Heart right ventricle (tissue), 16 donors: ENCODE measurements at regions not wholly inside any gene's neighbourhood (a gene's known extent, or its start where the extent isn't known, plus 50 kb on each side); places are given as distances from the start of the nearest gene placed in this dataset.

Experiments
- ATAC-seq, 8 donors: fragments of 200-7000 bp; cut with Tn5 transposase; one replicate each; pipeline ENCODE4 v1.9.1; 2020; ENCODE audit warnings: mild to moderate bottlenecking in 8 of 8, moderate library complexity in 8 of 8, moderate number of reproducible peaks in 1 of 8
- DNase-seq, 2 donors: peaks; one replicate each; pipeline ENCODE4 v3.0.0-alpha.2; 2020
- H3K27ac ChIP-seq, 10 donors: fragments of 200-600 bp; sonication (generic) in 2 of 10; one replicate each; pipeline versions ENCODE4 v1.5.0 to v1.8.0; 2020 to 2022; ENCODE audit warnings: mild to moderate bottlenecking in 3 of 10
- H3K27me3 ChIP-seq, 7 donors: fragments of 200-600 bp; one replicate each; pipeline ENCODE4 v1.8.0; 2021 to 2022; ENCODE audit warnings: mild to moderate bottlenecking in 2 of 7
- H3K36me3 ChIP-seq, 9 donors: fragments of 200-600 bp; sonication (generic) in 1 of 9; one replicate each; pipeline versions ENCODE4 v1.5.0 to v1.8.0; 2020 to 2022; ENCODE audit warnings: mild to moderate bottlenecking in 2 of 9
- H3K4me1 ChIP-seq, 9 donors: fragments of 200-600 bp; sonication (generic) in 1 of 9; one replicate each; pipeline versions ENCODE4 v1.5.0 to v1.8.0; 2020 to 2022; ENCODE audit warnings: mild to moderate bottlenecking in 4 of 9
- H3K4me3 ChIP-seq, 10 donors: fragments of 200-600 bp; sonication (generic) in 2 of 10; one replicate each; pipeline versions ENCODE4 v1.5.0 to v1.8.0; 2020 to 2022; ENCODE audit warnings: mild to moderate bottlenecking in 7 of 10, moderate library complexity in 2 of 10
- H3K9me3 ChIP-seq, 11 donors: fragments of 200-600 bp in 10 of 11; sonication (generic) in 2 of 11; one replicate each; pipeline versions ENCODE4 v1.5.0 to v1.8.0; 2013 to 2022; ENCODE audit warnings: mild to moderate bottlenecking in 2 of 11, control low read depth in 1 of 11, moderate library complexity in 1 of 11
- WGBS, 2 donors: extraction: QIAGEN DNeasy Blood & Tissue Kit; methylation state at CpG; one replicate each; pipeline ENCODE4 v1.1.7; 2013; ENCODE audit warnings: inconsistent platforms in 1 of 2; 5-methylcytosine and 5-hydroxymethylcytosine counted together
- intact Hi-C, 10 donors: fragments of 100-400 bp; cut with DNase I; formaldehyde crosslinking; loops; one replicate each; pipeline versions ENCODE4 v1.11.1 to v1.14.2; 2022
- TF ChIP-seq, protein P1 (sequence below), 9 donors: fragments of 200-600 bp; sonication (generic) in 2 of 9; IDR thresholded peaks; one replicate each; pipeline versions ENCODE4 v1.5.0 to v1.8.0; 2021 to 2022; ENCODE audit warnings: antibody characterized with exemption in 9 of 9, mild to moderate bottlenecking in 5 of 9, moderate library complexity in 1 of 9
- donor health status: Arrhythmogenic right ventricular cardiomyopathy.
- donor health status: ischemic (EF 13 %, LVEDD 7.1; RV severe dilation, severe dysfunction).
- donor health status: healthy with polysubstance abuse.
- donor health status: DM: no; HTN: yes; CAD: no.
- donor health status: DM: no; HTN: no; CAD: no.
- donor health status: ischemic (EF 25% LVEDD 6.9; RV normal size, moderate dysfunction).
- donor health status: ischemic (EF 25% LVEDD 5.7; RV mildly dilated, moderate dysfunction).
- donor health status: healthy.
- donor health status: DM: yes; HTN: yes; CAD: no.
- donor health status: Ischemic cardiomyopathy.
- donor health status: ischemic (EF 35%, LVEDD 5.7; RV mildly dilated, moderate dysfunction).
- donor health status: nonischemic (EF 11% LVEDD 7.7; RV severe dilation, severe dysfunction).
- donor health status: DM: yes; HTN: yes; CAD: no.
- donor health status: PGD.
- donor health status: ischemic (EF 29% LVEDD 5.4; RV normal size, mild dysfunction).
- donor health status: nonischemic (EF 23%, LVEDD 6.1; RV moderate dilation, normal function).

DNA sequence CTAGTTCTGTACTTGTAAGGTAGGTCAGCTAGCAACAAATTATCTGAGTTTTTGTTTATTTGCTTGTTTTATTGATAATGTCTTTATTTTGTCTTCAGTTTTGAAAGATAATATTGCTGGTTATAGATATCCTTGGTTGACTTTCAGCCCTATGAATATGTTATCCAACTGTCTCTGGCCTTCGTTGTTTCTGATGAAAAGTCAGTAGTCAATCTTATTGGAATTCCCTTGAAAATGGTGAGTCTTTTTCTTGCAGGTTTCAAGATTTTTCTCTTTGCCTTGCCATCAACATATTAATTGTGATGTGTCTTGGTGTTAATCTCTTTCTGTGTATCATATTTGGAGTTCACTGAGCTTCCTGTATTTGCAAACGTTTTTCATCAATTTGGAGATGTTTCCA, 113.1 kb upstream of the NEIL3 start:
- no peak for ATAC-seq
- no peak overlapping the region for H3K27ac ChIP-seq
- no peak for DNase-seq
- no peaks in the 10 kb centered on the region for H3K4me1 ChIP-seq
- TF ChIP-seq, protein P1, sequence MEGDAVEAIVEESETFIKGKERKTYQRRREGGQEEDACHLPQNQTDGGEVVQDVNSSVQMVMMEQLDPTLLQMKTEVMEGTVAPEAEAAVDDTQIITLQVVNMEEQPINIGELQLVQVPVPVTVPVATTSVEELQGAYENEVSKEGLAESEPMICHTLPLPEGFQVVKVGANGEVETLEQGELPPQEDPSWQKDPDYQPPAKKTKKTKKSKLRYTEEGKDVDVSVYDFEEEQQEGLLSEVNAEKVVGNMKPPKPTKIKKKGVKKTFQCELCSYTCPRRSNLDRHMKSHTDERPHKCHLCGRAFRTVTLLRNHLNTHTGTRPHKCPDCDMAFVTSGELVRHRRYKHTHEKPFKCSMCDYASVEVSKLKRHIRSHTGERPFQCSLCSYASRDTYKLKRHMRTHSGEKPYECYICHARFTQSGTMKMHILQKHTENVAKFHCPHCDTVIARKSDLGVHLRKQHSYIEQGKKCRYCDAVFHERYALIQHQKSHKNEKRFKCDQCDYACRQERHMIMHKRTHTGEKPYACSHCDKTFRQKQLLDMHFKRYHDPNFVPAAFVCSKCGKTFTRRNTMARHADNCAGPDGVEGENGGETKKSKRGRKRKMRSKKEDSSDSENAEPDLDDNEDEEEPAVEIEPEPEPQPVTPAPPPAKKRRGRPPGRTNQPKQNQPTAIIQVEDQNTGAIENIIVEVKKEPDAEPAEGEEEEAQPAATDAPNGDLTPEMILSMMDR (IDR thresholded peaks at IDR 0.05) = no peak
- H3K4me3 ChIP-seq = no peak overlapping the region
- H3K27me3 ChIP-seq = no peaks in the 10 kb centered on the region
- WGBS, 2 donors = 68 to 69% methylated on average over 2 of the region's 2 CpGs
- H3K9me3 ChIP-seq = peaks cover 0 to 21% (median 5%) of the 10 kb centered on the region in 11 donors
- intact Hi-C loops = no loop called here
- H3K36me3 ChIP-seq = no peaks in the 10 kb centered on the region

GRCh38 chr4:177201614-177202013, 108.1 kb upstream of the NEIL3 start:
- WGBS, 2 donors = 64 to 72% methylated on average over 1 of the region's 1 CpG
- H3K36me3 ChIP-seq = no peaks in the 10 kb centered on the region
- ATAC-seq (no peak), DNase-seq (no peak)
- no peaks in the 10 kb centered on the region for H3K27me3 ChIP-seq
- TF ChIP-seq, protein P1 (IDR thresholded peaks at IDR 0.05) = no peak
- H3K9me3 ChIP-seq = peaks cover 0 to 29% (median 5%) of the 10 kb centered on the region in 11 donors
- no peaks in the 10 kb centered on the region for H3K4me1 ChIP-seq
- intact Hi-C loops = no loop called here
- H3K27ac ChIP-seq = no peak overlapping the region
- no peak overlapping the region for H3K4me3 ChIP-seq

- TF ChIP-seq, protein P1 (IDR thresholded peaks at IDR 0.05) = no peak
- 38 to 43% methylated on average over 2 of the region's 2 CpGs for WGBS, 2 donors
- peaks cover 0 to 19% (median 3%) of the 10 kb centered on the region in 11 donors for H3K9me3 ChIP-seq
- no peak for DNase-seq
- H3K4me1 ChIP-seq = no peaks in the 10 kb centered on the region
- no peaks in the 10 kb centered on the region for H3K36me3 ChIP-seq
- intact Hi-C loops = no loop called here
- no peak overlapping the region for H3K27ac ChIP-seq
- H3K27me3 ChIP-seq = no peaks in the 10 kb centered on the region
- H3K4me3 ChIP-seq = no peak overlapping the region
- no peak for ATAC-seq
Observed at GRCh38 chr4:177204126-177204525, 105.5 kb upstream of the NEIL3 start.

- TF ChIP-seq, protein P1 (IDR thresholded peaks at IDR 0.05) = no peak
- H3K27ac ChIP-seq = no peak overlapping the region
- ATAC-seq = no peak
- H3K27me3 ChIP-seq = no peaks in the 10 kb centered on the region
- H3K4me1 ChIP-seq = no peaks in the 10 kb centered on the region
- H3K36me3 ChIP-seq = no peaks in the 10 kb centered on the region
- no peaks in the 10 kb centered on the region for H3K9me3 ChIP-seq
- intact Hi-C loops = no loop called here
- DNase-seq = no peak
- WGBS, 2 donors = 88 to 94% methylated on average over 5 of the region's 5 CpGs
- no peak overlapping the region for H3K4me3 ChIP-seq
Observed at GRCh38 chr4:177214935-177215334, 94.7 kb upstream of the NEIL3 start.

GRCh38 chr4:177220376-177220775, 89.3 kb upstream of the NEIL3 start:
- H3K4me3 ChIP-seq = no peak overlapping the region
- TF ChIP-seq, protein P1 (IDR thresholded peaks at IDR 0.05) = no peak
- no peak overlapping the region for H3K27ac ChIP-seq
- H3K9me3 ChIP-seq = no peaks in the 10 kb centered on the region
- 57 to 67% methylated on average over 4 of the region's 4 CpGs for WGBS, 2 donors
- H3K27me3 ChIP-seq = no peaks in the 10 kb centered on the region
- DNase-seq (no peak), ATAC-seq (no peak)
- intact Hi-C loops = no loop called here
- no peaks in the 10 kb centered on the region for H3K4me1 ChIP-seq
- no peaks in the 10 kb centered on the region for H3K36me3 ChIP-seq
